ENCODE measurements at regions not wholly inside any gene's neighbourhood (a gene's known extent, or its start where the extent isn't known, plus 50 kb on each side); places are given as distances from the start of the nearest gene placed in this dataset.

- Histone ChIP-seq H3K36me3 (ENCODE audit: control insufficient read depth, insufficient read depth, low read length) (no peaks in the 10 kb centered on the region), H3K4me3 (ENCODE audit: low read depth, low read length) (no peak overlapping the region), H3K27me3 (ENCODE audit: control insufficient read depth, insufficient read depth, low read length) (no peaks in the 10 kb centered on the region)
- DNase-seq (ENCODE audit: low read depth), result no peak
- ChIA-PET CTCF (interaction anchor here (0.7 kb wide), 1 partner anchor 1034 kb away, joined by 3 read pairs; no protein-coding TSS in a partner anchor), POLR2A (no interaction called here)
- no peak for TF ChIP-seq CTCF (IDR thresholded peaks at IDR 0.05; ENCODE audit: insufficient read depth, low read depth, low read length)
Observed at GRCh38 chr2:22530131-22530530, 854.8 kb upstream of the KLHL29 start.

- ChIA-PET POLR2A (no interaction called here), CTCF (no interaction called here)
- no peaks in the 10 kb centered on the region for H3K36me3 ChIP-seq (ENCODE audit: control insufficient read depth, insufficient read depth, low read length)
- no peak for TF ChIP-seq CTCF (IDR thresholded peaks at IDR 0.05; ENCODE audit: insufficient read depth, low read depth, low read length)
- DNase-seq (ENCODE audit: low read depth), result peak; percentile 58
- H3K27me3 ChIP-seq (ENCODE audit: control insufficient read depth, insufficient read depth, low read length), result no peaks in the 10 kb centered on the region
- H3K4me3 ChIP-seq (ENCODE audit: low read depth, low read length), result no peak overlapping the region
Observed at GRCh38 chr2:22536133-22536532, 848.8 kb upstream of the KLHL29 start.

GRCh38 chr2:22554453-22554852, 830.5 kb upstream of the KLHL29 start:
- no peaks in the 10 kb centered on the region for H3K36me3 ChIP-seq (ENCODE audit: control insufficient read depth, insufficient read depth, low read length)
- no peaks in the 10 kb centered on the region for H3K27me3 ChIP-seq (ENCODE audit: control insufficient read depth, insufficient read depth, low read length)
- no peak overlapping the region for H3K4me3 ChIP-seq (ENCODE audit: low read depth, low read length)
- TF ChIP-seq CTCF (IDR thresholded peaks at IDR 0.05; ENCODE audit: insufficient read depth, low read depth, low read length), result no peak
- ChIA-PET CTCF (no interaction called here), POLR2A (no interaction called here)
- no peak for DNase-seq (ENCODE audit: low read depth)

GRCh38 chr2:22557406-22557805, 827.6 kb upstream of the KLHL29 start:
- ChIA-PET POLR2A (no interaction called here), CTCF (no interaction called here)
- no peak for DNase-seq (ENCODE audit: low read depth)
- Histone ChIP-seq H3K36me3 (ENCODE audit: control insufficient read depth, insufficient read depth, low read length) (no peaks in the 10 kb centered on the region), H3K4me3 (ENCODE audit: low read depth, low read length) (no peak overlapping the region), H3K27me3 (ENCODE audit: control insufficient read depth, insufficient read depth, low read length) (no peaks in the 10 kb centered on the region)
- TF ChIP-seq CTCF (IDR thresholded peaks at IDR 0.05; ENCODE audit: insufficient read depth, low read depth, low read length), result no peak

GRCh38 chr2:22560021-22560420, 825.0 kb upstream of the KLHL29 start:
- H3K36me3 ChIP-seq (ENCODE audit: control insufficient read depth, insufficient read depth, low read length), result no peaks in the 10 kb centered on the region
- no peak for TF ChIP-seq CTCF (IDR thresholded peaks at IDR 0.05; ENCODE audit: insufficient read depth, low read depth, low read length)
- H3K27me3 ChIP-seq (ENCODE audit: control insufficient read depth, insufficient read depth, low read length), result no peaks in the 10 kb centered on the region
- DNase-seq (ENCODE audit: low read depth), result no peak
- POLR2A ChIA-PET, result no interaction called here
- CTCF ChIA-PET, result no interaction called here
- no peak overlapping the region for H3K4me3 ChIP-seq (ENCODE audit: low read depth, low read length)

All from BJ (cell line).